IMR-90 (cell line): ENCODE measurements at regions not wholly inside any gene's neighbourhood (a gene's known extent, or its start where the extent isn't known, plus 50 kb on each side); places are given as distances from the start of the nearest gene placed in this dataset.

Source experiments
- ATAC-seq: fragments of 200-7000 bp; cut with Tn5 transposase; 2 replicates; pipeline ENCODE4 v1.9.1; 2020; ENCODE audit warnings: low read depth, mild to moderate bottlenecking, moderate library complexity
- BruUV-seq: library from RNA; stranded (reverse); fragments of 400-500 nt; replicated peaks from 2 replicates; lab custom pipeline; 2021; lab: Mats Ljungman, UMichigan
- CTCF ChIA-PET: fragments of 300-600 bp; formaldehyde crosslinking; extraction: SDS; loops from one replicate; lab custom pipeline; 2021; ENCODE audit warnings: antibody characterized with exemption; lab: Yijun Ruan, JAX
- POLR2A ChIA-PET: fragments of 300-600 bp; sonication (Branson Sonifier 250); formaldehyde crosslinking; loops from one replicate; lab custom pipeline; 2022; ENCODE audit warnings: antibody characterized with exemption; ENCODE audit not compliant: unreplicated experiment; lab: Charles Lee
- DNase-seq: peaks from one replicate; pipeline ENCODE4 v3.0.0; 2013
- H2AFZ ChIP-seq: replicated peaks from 2 replicates; pipeline ENCODE3; 2013; ENCODE audit warnings: low read length, mild to moderate bottlenecking; ENCODE audit not compliant: poor library complexity
- H2AK5ac ChIP-seq: 2 replicates; pipeline ENCODE4 v1.6.1; 2013; ENCODE audit warnings: low read depth, low read length, inconsistent platforms
- H2AK9ac ChIP-seq: replicated peaks from 2 replicates; pipeline ENCODE3; 2013; ENCODE audit warnings: mild to moderate bottlenecking, low read depth, low read length, moderate library complexity; ENCODE audit not compliant: poor library complexity
- H2BK120ac ChIP-seq: 2 replicates; pipeline ENCODE4 v1.6.1; 2013; ENCODE audit warnings: low read depth, low read length, inconsistent platforms
- H2BK15ac ChIP-seq: 3 replicates; pipeline ENCODE4 v1.6.1; 2013; ENCODE audit warnings: low read depth, low read length, inconsistent platforms
- H2BK20ac ChIP-seq: 2 replicates; pipeline ENCODE4 v1.6.1; 2013; ENCODE audit warnings: low read depth, mild to moderate bottlenecking, inconsistent platforms, low read length, moderate library complexity
- H2BK5ac ChIP-seq: 2 replicates; pipeline ENCODE4 v1.6.1; 2013; ENCODE audit warnings: mild to moderate bottlenecking, low read depth, low read length, inconsistent platforms; ENCODE audit not compliant: poor library complexity, severe bottlenecking
- H3K14ac ChIP-seq: replicated peaks from 2 replicates; pipeline ENCODE4 v1.6.1; 2013; ENCODE audit warnings: low read depth, low read length, inconsistent platforms
- H3K18ac ChIP-seq: 2 replicates; pipeline ENCODE4 v1.6.1; 2013; ENCODE audit warnings: low read depth, low read length, control low read depth
- H3K23ac ChIP-seq: 2 replicates; pipeline ENCODE4 v1.6.1; 2013; ENCODE audit warnings: low read depth, low read length, inconsistent platforms
- H3K27ac ChIP-seq: 2 replicates; pipeline ENCODE4 v1.5.1; 2013; ENCODE audit warnings: mild to moderate bottlenecking, control low read depth, low read length; ENCODE audit not compliant: insufficient read depth
- H3K27me3 ChIP-seq: 2 replicates; pipeline ENCODE4 v1.6.1; 2013; ENCODE audit warnings: low read length; ENCODE audit not compliant: control insufficient read depth, insufficient read depth
- H3K36me3 ChIP-seq: 2 replicates; pipeline ENCODE4 v1.6.1; 2013; ENCODE audit warnings: low read length, mixed read lengths; ENCODE audit not compliant: control insufficient read depth, insufficient read depth
- H3K4ac ChIP-seq: 2 replicates; pipeline ENCODE4 v1.6.1; 2013; ENCODE audit warnings: low read depth, low read length, inconsistent platforms
- H3K4me1 ChIP-seq: 2 replicates; pipeline ENCODE4 v1.6.1; 2013; ENCODE audit warnings: low read length, mixed read lengths; ENCODE audit not compliant: control insufficient read depth, insufficient read depth
- H3K4me2 ChIP-seq: 2 replicates; pipeline ENCODE4 v1.6.1; 2013; ENCODE audit warnings: low read depth, mild to moderate bottlenecking, control low read depth, low read length, moderate library complexity
- H3K4me3 ChIP-seq: 2 replicates; pipeline ENCODE4 v1.5.1; 2013; ENCODE audit warnings: low read depth, mild to moderate bottlenecking, control low read depth, low read length, moderate library complexity; ENCODE audit not compliant: insufficient read depth
- H3K56ac ChIP-seq: 2 replicates; pipeline ENCODE4 v1.6.1; 2013; ENCODE audit warnings: low read length, inconsistent platforms; ENCODE audit not compliant: insufficient read depth; ENCODE audit errors: extremely low read depth
- H3K79me1 ChIP-seq, 2 experiments: 2 replicates each; pipeline ENCODE4 v1.6.1; 2013; ENCODE audit warnings: low read length in 2 of 2, inconsistent platforms in 1 of 2, low read depth in 1 of 2
- H3K9ac ChIP-seq: 2 replicates; pipeline ENCODE4 v1.6.1; 2013; ENCODE audit warnings: low read depth, low read length, control low read depth
- H3K9me1 ChIP-seq: 2 replicates; pipeline ENCODE4 v1.6.1; 2013; ENCODE audit warnings: low read length, inconsistent platforms; ENCODE audit not compliant: insufficient read depth
- H3K9me3 ChIP-seq: 2 replicates; pipeline ENCODE4 v1.6.1; 2013; ENCODE audit warnings: low read length; ENCODE audit not compliant: control insufficient read depth, insufficient read depth
- H4K20me1 ChIP-seq: 2 replicates; pipeline ENCODE4 v1.6.1; 2013; ENCODE audit warnings: low read length, inconsistent platforms; ENCODE audit not compliant: insufficient read depth
- H4K5ac ChIP-seq: 2 replicates; pipeline ENCODE4 v1.6.1; 2013; ENCODE audit warnings: mild to moderate bottlenecking, low read depth, low read length, control low read depth
- H4K8ac ChIP-seq, 2 experiments: 2 replicates each; pipeline ENCODE4 v1.6.1; 2013; ENCODE audit warnings: low read depth in 2 of 2, low read length in 2 of 2, control low read depth in 1 of 2, inconsistent platforms in 1 of 2
- H4K91ac ChIP-seq: 2 replicates; pipeline ENCODE4 v1.6.1; 2013; ENCODE audit warnings: low read depth, low read length, inconsistent platforms; ENCODE audit not compliant: insufficient read depth
- BHLHE40 ChIP-seq: fragments of 150-350 bp; IDR thresholded peaks from 2 replicates; pipeline ENCODE4 v1.6.1; 2016; ENCODE audit warnings: mild to moderate bottlenecking, low read depth, low read length
- CEBPB ChIP-seq: IDR thresholded peaks from 2 replicates; pipeline ENCODE4 v1.6.1; 2012; ENCODE audit warnings: low read depth, low read length, improper control_type of control experiment
- CHD1 ChIP-seq: IDR thresholded peaks from 2 replicates; pipeline ENCODE4 v1.6.1; 2012; ENCODE audit warnings: low read depth, low read length, improper control_type of control experiment
- ELK1 ChIP-seq: fragments of 150-350 bp; IDR thresholded peaks from 2 replicates; pipeline ENCODE4 v1.6.1; 2016; ENCODE audit warnings: low read depth, mild to moderate bottlenecking, low read length, moderate library complexity, borderline replicate concordance
- POLR2A ChIP-seq: IDR thresholded peaks from 2 replicates; pipeline ENCODE4 v1.6.1; 2012; ENCODE audit warnings: mild to moderate bottlenecking, low read depth, low read length
- RAD21 ChIP-seq: IDR thresholded peaks from 2 replicates; pipeline ENCODE4 v1.6.1; 2012; ENCODE audit warnings: low read length, improper control_type of control experiment
- RCOR1 ChIP-seq: IDR thresholded peaks from 2 replicates; pipeline ENCODE4 v1.6.1; 2012; ENCODE audit warnings: mild to moderate bottlenecking, low read length, improper control_type of control experiment; ENCODE audit not compliant: insufficient replicate concordance
- RFX5 ChIP-seq: IDR thresholded peaks from 2 replicates; pipeline ENCODE4 v1.8.0; 2012; ENCODE audit warnings: low read depth, mild to moderate bottlenecking, low read length, moderate library complexity
- WGBS, 2 experiments: methylation state at CpG; one replicate each; pipeline versions ENCODE4 v1.1.5 to v1.1.7; 2013; ENCODE audit warnings: missing lambda C conversion rate in 2 of 2; ENCODE audit not compliant: insufficient read length in 1 of 2; ENCODE audit errors: extremely low coverage in 2 of 2; 5-methylcytosine and 5-hydroxymethylcytosine counted together
- dilution Hi-C: fragments of 300-500 bp; cut with HindIII; formaldehyde crosslinking; loops from one replicate; pipeline ENCODE4 v1.14.3; 2018; ENCODE audit warnings: low sequenced_read_pairs; ENCODE audit not compliant: unreplicated experiment
- in situ Hi-C: fragments of 300-500 bp; cut with MboI; formaldehyde crosslinking; loops from 3 replicates; pipeline ENCODE4 v1.14.3; 2019; ENCODE audit warnings: low sequenced_read_pairs, inconsistent platforms, mixed read lengths
- intact Hi-C: fragments of 100-400 bp; cut with micrococcal nuclease; formaldehyde crosslinking; loops from 2 replicates; pipeline ENCODE4 v1.10.0; 2022

GRCh38 chr18:42348722-42349121, 393.7 kb downstream of the PIK3C3 start:
- Histone ChIP-seq H3K9ac (no peak overlapping the region), H3K79me1 (no peaks in the 10 kb centered on the region), H3K4me2 (no peak overlapping the region), H2BK15ac (no peak overlapping the region), H4K91ac (no peak overlapping the region), H2BK5ac (no peak overlapping the region), H3K27ac (no peak overlapping the region), H3K9me3 (peaks cover 4% of the 10 kb centered on the region; the same call in 1 of the 2 replicates), H2AK5ac (no peak overlapping the region), H2AFZ (no peak overlapping the region), H3K4ac (no peak overlapping the region), H3K56ac (no peak overlapping the region), H3K27me3 (no peaks in the 10 kb centered on the region), H4K8ac (no peak overlapping the region), H3K4me3 (no peak overlapping the region), H2BK20ac (no peak overlapping the region), H3K18ac (no peak overlapping the region), H4K5ac (no peak overlapping the region), H3K23ac (no peak overlapping the region), H3K14ac (no peak overlapping the region), H3K9me1 (no peaks in the 10 kb centered on the region), H4K20me1 (no peaks in the 10 kb centered on the region), H3K4me1 (no peaks in the 10 kb centered on the region), H2BK120ac (no peak overlapping the region), H2AK9ac (no peak overlapping the region), H3K36me3 (no peaks in the 10 kb centered on the region)
- TF ChIP-seq RCOR1 (no peak), CHD1 (no peak), ELK1 (no peak), RFX5 (no peak), BHLHE40 (no peak), RAD21 (no peak), CEBPB (no peak), POLR2A (no peak)
- DNase-seq (no peak), ATAC-seq (no peak)
- dilution Hi-C loops (no loop called here), intact Hi-C loops (no loop called here), in situ Hi-C loops (no loop called here)
- BruUV-seq, result no TSS peak
- ChIA-PET POLR2A (no interaction called here), CTCF (no interaction called here)
- 27% methylated on average over 3 of the region's 5 CpGs; no CpG with 5 or more reads in 1 of the 2 experiments for WGBS, 2 experiments
